ENCODE measurements at regions not wholly inside any gene's neighbourhood (a gene's known extent, or its start where the extent isn't known, plus 50 kb on each side); places are given as distances from the start of the nearest gene placed in this dataset.

DNA sequence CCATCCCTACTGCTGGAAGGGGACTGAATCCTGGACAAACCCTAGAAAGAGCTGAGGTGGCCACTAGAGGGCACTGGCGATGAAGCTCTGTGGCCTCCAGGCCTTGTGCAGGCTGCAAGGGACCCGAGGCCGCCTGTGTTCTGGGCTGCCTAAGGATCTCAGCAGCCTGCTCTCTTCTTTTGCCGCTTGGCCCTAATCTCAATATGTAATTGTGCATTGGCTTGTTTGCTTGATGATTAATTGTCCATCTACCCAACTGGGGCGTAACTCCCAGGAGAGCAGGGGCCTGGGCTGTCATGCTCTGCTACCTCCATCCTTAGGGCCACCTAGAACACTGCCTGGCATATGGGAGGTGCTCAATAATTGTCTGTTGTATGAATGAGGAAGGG is 73.8 kb downstream of the SYNE3 start:
- peak; percentile 49 for DNase-seq (ENCODE audit: low read depth, low spot score)
- no peaks in the 10 kb centered on the region for H3K9me2 ChIP-seq (ENCODE audit: insufficient read depth)
- no peaks in the 10 kb centered on the region for H3K27me3 ChIP-seq (ENCODE audit: insufficient read depth, low read length)
- TF ChIP-seq FOSL1 (IDR thresholded peaks at IDR 0.05; ENCODE audit: low read depth) (no peak), RAD21 (IDR thresholded peaks at IDR 0.05; ENCODE audit: low read depth) (peak; percentile 94), JUND (IDR thresholded peaks at IDR 0.05) (no peak)
- TF ChIP-seq, protein P1, sequence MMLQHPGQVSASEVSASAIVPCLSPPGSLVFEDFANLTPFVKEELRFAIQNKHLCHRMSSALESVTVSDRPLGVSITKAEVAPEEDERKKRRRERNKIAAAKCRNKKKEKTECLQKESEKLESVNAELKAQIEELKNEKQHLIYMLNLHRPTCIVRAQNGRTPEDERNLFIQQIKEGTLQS (IDR thresholded peaks at IDR 0.05): no peak
- TF ChIP-seq, protein P2, sequence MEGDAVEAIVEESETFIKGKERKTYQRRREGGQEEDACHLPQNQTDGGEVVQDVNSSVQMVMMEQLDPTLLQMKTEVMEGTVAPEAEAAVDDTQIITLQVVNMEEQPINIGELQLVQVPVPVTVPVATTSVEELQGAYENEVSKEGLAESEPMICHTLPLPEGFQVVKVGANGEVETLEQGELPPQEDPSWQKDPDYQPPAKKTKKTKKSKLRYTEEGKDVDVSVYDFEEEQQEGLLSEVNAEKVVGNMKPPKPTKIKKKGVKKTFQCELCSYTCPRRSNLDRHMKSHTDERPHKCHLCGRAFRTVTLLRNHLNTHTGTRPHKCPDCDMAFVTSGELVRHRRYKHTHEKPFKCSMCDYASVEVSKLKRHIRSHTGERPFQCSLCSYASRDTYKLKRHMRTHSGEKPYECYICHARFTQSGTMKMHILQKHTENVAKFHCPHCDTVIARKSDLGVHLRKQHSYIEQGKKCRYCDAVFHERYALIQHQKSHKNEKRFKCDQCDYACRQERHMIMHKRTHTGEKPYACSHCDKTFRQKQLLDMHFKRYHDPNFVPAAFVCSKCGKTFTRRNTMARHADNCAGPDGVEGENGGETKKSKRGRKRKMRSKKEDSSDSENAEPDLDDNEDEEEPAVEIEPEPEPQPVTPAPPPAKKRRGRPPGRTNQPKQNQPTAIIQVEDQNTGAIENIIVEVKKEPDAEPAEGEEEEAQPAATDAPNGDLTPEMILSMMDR (IDR thresholded peaks at IDR 0.05 in 2 of 3, conservative IDR thresholded peaks at IDR 0.05 in 1 of 3; ENCODE audit: borderline replicate concordance in 1 of 3, insufficient read depth in 1 of 3, low read depth in 2 of 3, low read length in 2 of 3): peak; percentile 85 to 91 (median 91)
- RAD21 ChIA-PET (ENCODE audit: low non-redundant PET in 1 of 2, low total read pairs in 2 of 2, uncharacterized antibody in 2 of 2, unreplicated experiment in 2 of 2): interaction anchor here (1.0 to 1.4 kb wide), 6 partner anchors 10 to 552 kb away, joined by 3 to 7 read pairs (median 4); no protein-coding TSS in a partner anchor
- H3K9ac ChIP-seq (ENCODE audit: low read length): no peak overlapping the region
- no peak overlapping the region for H3K4me3 ChIP-seq (replicated peaks in 1 of 2; ENCODE audit: low read depth in 1 of 2, low read length in 2 of 2)
- H3K4me1 ChIP-seq (ENCODE audit: control insufficient read depth in 1 of 2, insufficient read depth in 2 of 2, low read length in 2 of 2): peaks cover 0 to 7% of the 10 kb centered on the region in 2 experiments; a peak in 1 of 4 replicates
- no peak overlapping the region for H3K27ac ChIP-seq (ENCODE audit: low read depth, low read length)
- no TSS peak for BruUV-seq (replicated peaks)
- intact Hi-C loops (cut with micrococcal nuclease): loop anchor here (1.0 to 5.0 kb wide), 3 partner anchors 85 to 552 kb away; no protein-coding TSS in a partner anchor
- H3K4me2 ChIP-seq (ENCODE audit: low read length): peak overlapping the region; percentile 15; the same call in 1 of the 2 replicates
- CTCF ChIA-PET: interaction anchor here (0.5 to 1.6 kb wide), 31 partner anchors 10 to 753 kb away, joined by 3 to 32 read pairs (median 4); partner anchors contain the start of genes GLRX5 and SYNE3
- H3K9me3 ChIP-seq (ENCODE audit: control insufficient read depth in 1 of 2, insufficient read depth in 1 of 2, low read depth in 1 of 2, low read length in 2 of 2): no peaks in the 10 kb centered on the region
- peak; percentile 99 for ATAC-seq
- no peaks in the 10 kb centered on the region for H4K20me1 ChIP-seq (ENCODE audit: insufficient read depth)
- H3K79me2 ChIP-seq (ENCODE audit: insufficient read depth, low read length): no peaks in the 10 kb centered on the region
- H2AFZ ChIP-seq (ENCODE audit: low read depth, low read length, poor library complexity, severe bottlenecking): no peak overlapping the region
- H3K36me3 ChIP-seq (ENCODE audit: control insufficient read depth in 1 of 2, insufficient read depth in 2 of 2, low read length in 2 of 2): no peaks in the 10 kb centered on the region
- POLR2A ChIA-PET: interaction anchor here (1.1 kb wide), 1 partner anchor 103 kb away, joined by 3 read pairs; no protein-coding TSS in a partner anchor

Measured in HCT116 (cell line).